Activated B cell treated with CpG ODN at 0.5 μM for 24 hours (primary cell): ENCODE measurements at regions not wholly inside any gene's neighbourhood (a gene's known extent, or its start where the extent isn't known, plus 50 kb on each side); places are given as distances from the start of the nearest gene placed in this dataset.

Experiments used
- ATAC-seq: fragments of 200-7000 bp; cut with Tn5 transposase; one replicate; pipeline ENCODE4 v1.10.0; 2021; ENCODE audit warnings: low read depth, mild to moderate bottlenecking, moderate library complexity
- CTCF ChIA-PET: fragments of 350-600 bp; sonication (Branson Sonifier 250); formaldehyde crosslinking; loops from one replicate; lab custom pipeline; 2021; ENCODE audit warnings: antibody characterized with exemption; lab: Charles Lee
- POLR2A ChIA-PET: fragments of 350-600 bp; sonication (Branson Sonifier 250); formaldehyde crosslinking; loops from one replicate; lab custom pipeline; 2021; ENCODE audit warnings: antibody characterized with exemption; lab: Charles Lee
- DNase-seq: peaks from one replicate; pipeline ENCODE4 v3.0.0; 2022
- H3K27ac Mint-ChIP-seq: one replicate; pipeline ENCODE4 v1.8.0; 2020; ENCODE audit warnings: mixed read lengths
- H3K27me3 Mint-ChIP-seq: one replicate; pipeline ENCODE4 v1.8.0; 2021; ENCODE audit warnings: mixed read lengths
- H3K36me3 Mint-ChIP-seq: one replicate; pipeline ENCODE4 v1.8.0; 2021; ENCODE audit warnings: low read depth, mixed read lengths
- H3K4me1 Mint-ChIP-seq: one replicate; pipeline ENCODE4 v1.8.0; 2021; ENCODE audit warnings: mixed read lengths
- H3K4me3 Mint-ChIP-seq: one replicate; pipeline ENCODE4 v1.8.0; 2020; ENCODE audit warnings: mild to moderate bottlenecking, mixed read lengths
- H3K9me3 Mint-ChIP-seq: one replicate; pipeline ENCODE4 v1.8.0; 2020; ENCODE audit warnings: mixed read lengths
- intact Hi-C: fragments of 100-400 bp; cut with micrococcal nuclease; formaldehyde crosslinking; loops from one replicate; pipeline ENCODE4 v1.15.1; 2024
- TF ChIP-seq, protein P1 (sequence below): fragments of 200-600 bp; IDR thresholded peaks from one replicate; pipeline ENCODE4 v1.8.0; 2022; ENCODE audit warnings: antibody characterized with exemption, mild to moderate bottlenecking

DNA sequence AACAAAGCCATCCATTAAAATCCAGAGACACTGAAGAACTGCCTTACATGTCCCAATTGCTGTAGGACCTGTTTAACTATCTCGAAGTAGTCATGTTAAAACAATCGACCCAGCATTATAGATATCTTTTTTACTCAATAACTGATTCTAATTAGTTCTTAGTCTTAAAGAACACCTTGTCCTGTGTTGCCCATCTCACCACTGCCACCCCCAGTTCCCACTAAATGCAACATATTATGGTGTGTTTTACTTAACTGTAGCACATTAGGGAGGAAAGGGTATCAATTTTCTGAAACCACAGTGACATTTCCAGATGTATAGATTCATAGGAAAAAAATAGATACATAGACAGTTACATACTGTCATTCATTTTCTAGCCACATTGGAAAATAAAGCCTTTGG lies 221.2 kb downstream of the MEF2C start:
- TF ChIP-seq, protein P1, sequence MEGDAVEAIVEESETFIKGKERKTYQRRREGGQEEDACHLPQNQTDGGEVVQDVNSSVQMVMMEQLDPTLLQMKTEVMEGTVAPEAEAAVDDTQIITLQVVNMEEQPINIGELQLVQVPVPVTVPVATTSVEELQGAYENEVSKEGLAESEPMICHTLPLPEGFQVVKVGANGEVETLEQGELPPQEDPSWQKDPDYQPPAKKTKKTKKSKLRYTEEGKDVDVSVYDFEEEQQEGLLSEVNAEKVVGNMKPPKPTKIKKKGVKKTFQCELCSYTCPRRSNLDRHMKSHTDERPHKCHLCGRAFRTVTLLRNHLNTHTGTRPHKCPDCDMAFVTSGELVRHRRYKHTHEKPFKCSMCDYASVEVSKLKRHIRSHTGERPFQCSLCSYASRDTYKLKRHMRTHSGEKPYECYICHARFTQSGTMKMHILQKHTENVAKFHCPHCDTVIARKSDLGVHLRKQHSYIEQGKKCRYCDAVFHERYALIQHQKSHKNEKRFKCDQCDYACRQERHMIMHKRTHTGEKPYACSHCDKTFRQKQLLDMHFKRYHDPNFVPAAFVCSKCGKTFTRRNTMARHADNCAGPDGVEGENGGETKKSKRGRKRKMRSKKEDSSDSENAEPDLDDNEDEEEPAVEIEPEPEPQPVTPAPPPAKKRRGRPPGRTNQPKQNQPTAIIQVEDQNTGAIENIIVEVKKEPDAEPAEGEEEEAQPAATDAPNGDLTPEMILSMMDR: no peak
- ChIA-PET POLR2A (no interaction called here), CTCF (no interaction called here)
- DNase-seq (no peak), ATAC-seq (no peak)
- intact Hi-C loops: loop anchor here (1.0 to 2.0 kb wide), 2 partner anchors 13 to 29 kb away; no protein-coding TSS in a partner anchor
- H3K36me3 Mint-ChIP-seq: peaks cover 1% of the 10 kb centered on the region
- peaks cover 63% of the 10 kb centered on the region for H3K27me3 Mint-ChIP-seq
- H3K4me1 Mint-ChIP-seq: peaks cover 24% of the 10 kb centered on the region
- H3K4me3 Mint-ChIP-seq: no peak overlapping the region
- H3K27ac Mint-ChIP-seq: no peak overlapping the region
- H3K9me3 Mint-ChIP-seq: peaks cover 11% of the 10 kb centered on the region

DNA sequence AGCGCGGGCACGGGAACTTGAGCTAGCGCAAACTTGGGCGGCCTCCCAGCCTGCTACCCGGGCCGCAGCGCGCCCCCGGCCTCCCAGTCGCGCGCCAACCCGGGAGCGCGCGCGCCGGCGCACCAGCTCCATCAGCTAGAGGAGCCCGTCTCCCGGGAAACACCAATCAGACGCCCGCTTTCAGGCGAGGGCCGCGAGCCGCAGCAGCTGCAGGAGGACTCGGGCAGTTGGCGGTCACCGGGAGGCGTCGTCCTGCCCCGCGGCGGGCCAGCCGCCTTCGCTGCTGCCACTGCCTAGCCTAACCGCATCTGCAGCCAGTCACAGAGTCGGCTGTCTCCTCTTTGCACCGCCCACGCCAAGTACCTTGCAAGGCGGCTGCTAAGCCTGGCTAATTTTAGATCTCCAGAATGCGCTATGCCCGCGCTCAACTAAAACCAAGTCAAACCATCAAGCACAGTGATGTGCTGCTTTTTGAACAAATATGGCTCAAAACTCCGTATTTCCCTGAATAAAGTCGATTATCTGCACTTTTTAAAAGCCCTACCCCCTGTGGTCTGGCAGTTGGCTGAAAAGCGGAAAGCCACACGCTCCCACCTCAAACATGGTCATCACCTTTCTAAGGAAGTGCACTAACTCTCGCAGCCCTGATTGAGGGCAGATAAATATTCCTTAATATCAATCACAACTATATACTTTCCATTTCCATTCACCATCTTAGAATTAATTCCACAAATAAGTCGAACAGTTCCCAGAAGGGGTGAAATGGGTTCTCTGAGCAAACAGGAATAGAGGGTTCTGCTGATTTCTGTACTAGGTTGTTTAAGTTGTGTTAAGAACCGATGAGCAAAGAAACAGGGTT lies 221.8 kb downstream of the MEF2C start:
- POLR2A ChIA-PET: no interaction called here
- H3K36me3 Mint-ChIP-seq: peaks cover 1% of the 10 kb centered on the region
- peaks cover 62% of the 10 kb centered on the region for H3K27me3 Mint-ChIP-seq
- DNase-seq: no peak
- TF ChIP-seq, protein P1: no peak
- intact Hi-C loops: loop anchor here (1.0 to 2.0 kb wide), 2 partner anchors 14 to 30 kb away; no protein-coding TSS in a partner anchor
- H3K27ac Mint-ChIP-seq: no peak overlapping the region
- peak overlapping the region; percentile 73 for H3K4me3 Mint-ChIP-seq
- ATAC-seq: no peak
- CTCF ChIA-PET: interaction anchor here (2.3 kb wide), 1 partner anchor 20 kb away, joined by 10 read pairs; no protein-coding TSS in a partner anchor
- peaks cover 18% of the 10 kb centered on the region for H3K4me1 Mint-ChIP-seq
- H3K9me3 Mint-ChIP-seq: peaks cover 11% of the 10 kb centered on the region

DNA sequence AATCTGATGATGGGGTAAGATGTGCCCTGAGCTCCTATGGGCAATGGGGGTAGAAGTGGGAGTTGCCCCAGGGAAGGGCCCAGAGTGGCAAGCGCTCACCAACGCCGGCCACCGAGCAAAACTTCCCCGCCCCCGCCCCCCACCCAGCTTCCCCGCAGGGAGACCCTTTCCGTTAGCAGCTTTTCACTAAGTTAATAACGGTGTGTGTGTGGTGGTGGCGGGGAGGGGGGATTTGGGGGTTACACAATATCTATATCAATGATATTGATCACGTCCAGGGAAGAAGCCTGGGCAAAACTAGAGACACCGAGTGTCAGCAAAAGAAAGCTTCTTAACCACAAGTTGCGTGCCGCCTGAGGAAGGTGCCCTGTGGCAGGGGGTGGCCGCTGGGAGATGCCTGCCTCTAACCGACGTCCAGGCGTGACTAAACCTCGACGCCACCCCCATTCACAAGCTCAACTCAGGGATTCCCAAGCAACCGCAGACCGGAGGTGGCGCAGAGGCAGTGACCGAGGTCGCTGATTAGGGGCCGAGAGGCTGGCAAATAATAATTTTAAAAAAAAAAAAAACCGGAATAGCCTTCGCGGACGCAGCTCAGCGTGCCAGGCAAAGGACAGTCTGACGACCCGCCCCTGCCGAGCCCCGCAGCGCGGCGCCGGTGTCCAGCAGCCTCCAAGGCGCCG lies 222.6 kb downstream of the MEF2C start:
- TF ChIP-seq, protein P1: no peak
- Mint-ChIP-seq H3K27me3 (peaks cover 54% of the 10 kb centered on the region), H3K4me1 (peaks cover 17% of the 10 kb centered on the region), H3K36me3 (peaks cover 1% of the 10 kb centered on the region), H3K4me3 (peak overlapping the region; percentile 60), H3K27ac (no peak overlapping the region), H3K9me3 (peaks cover 11% of the 10 kb centered on the region)
- POLR2A ChIA-PET: interaction anchor here (0.7 kb wide), 1 partner anchor 15 kb away, joined by 6 read pairs; no protein-coding TSS in a partner anchor
- no peak for ATAC-seq
- CTCF ChIA-PET: interaction anchor here (1.8 to 2.3 kb wide), 2 partner anchors 20 to 31 kb away, joined by 7 to 10 read pairs; no protein-coding TSS in a partner anchor
- intact Hi-C loops: loop anchor here (2.0 kb wide), 1 partner anchor 14 kb away; no protein-coding TSS in a partner anchor
- no peak for DNase-seq

DNA sequence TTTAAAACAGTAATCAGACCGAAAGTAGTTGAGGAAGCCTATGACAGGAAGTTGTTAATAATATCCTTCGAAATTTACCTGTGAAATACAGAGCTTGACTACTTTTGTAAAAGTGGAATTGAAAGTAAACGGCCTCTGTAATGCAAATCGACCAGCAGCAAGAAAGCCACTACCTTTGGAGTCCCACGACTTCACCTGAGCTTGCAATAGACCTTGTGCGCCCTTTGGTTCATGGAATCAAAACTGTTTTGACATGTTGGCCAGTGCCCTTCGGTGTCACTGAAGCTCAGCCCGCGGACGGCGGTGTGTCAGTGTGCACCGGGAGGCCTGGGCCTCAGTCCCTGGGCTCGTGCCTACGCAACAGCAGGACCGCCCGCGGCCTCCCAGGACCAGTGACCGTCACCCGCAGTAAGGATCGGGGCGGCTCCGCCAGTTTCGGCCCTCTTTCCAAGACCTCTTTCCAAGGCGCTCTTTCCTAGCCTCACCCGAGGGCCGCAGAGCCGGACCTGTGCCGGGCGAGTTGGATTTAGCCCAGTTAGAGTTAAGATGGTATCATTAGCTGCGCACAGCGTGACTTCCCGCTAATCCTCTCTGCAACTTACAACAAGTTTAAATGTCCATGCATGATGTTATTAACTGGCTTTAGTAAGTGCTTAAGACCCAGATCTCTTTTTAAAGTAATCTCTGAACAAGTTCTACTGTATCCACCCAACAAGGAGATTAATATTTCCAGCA lies 223.3 kb downstream of the MEF2C start:
- POLR2A ChIA-PET: interaction anchor here (0.6 to 1.2 kb wide), 4 partner anchors 13 to 1750 kb away, joined by 3 to 9 read pairs (median 4); partner anchors contain the start of gene CETN3
- peaks cover 1% of the 10 kb centered on the region for H3K36me3 Mint-ChIP-seq
- DNase-seq: no peak
- peaks cover 17% of the 10 kb centered on the region for H3K4me1 Mint-ChIP-seq
- no peak overlapping the region for H3K27ac Mint-ChIP-seq
- peak overlapping the region; percentile 60 for H3K4me3 Mint-ChIP-seq
- CTCF ChIA-PET: interaction anchor here (1.8 to 2.3 kb wide), 2 partner anchors 21 to 32 kb away, joined by 7 to 10 read pairs; no protein-coding TSS in a partner anchor
- intact Hi-C loops: loop anchor here (2.0 kb wide), 1 partner anchor 15 kb away; no protein-coding TSS in a partner anchor
- peaks cover 11% of the 10 kb centered on the region for H3K9me3 Mint-ChIP-seq
- TF ChIP-seq, protein P1: no peak
- ATAC-seq: peak; percentile 37
- peaks cover 49% of the 10 kb centered on the region for H3K27me3 Mint-ChIP-seq
